MM.1S (cell line): ENCODE measurements at regions not wholly inside any gene's neighbourhood (a gene's known extent, or its start where the extent isn't known, plus 50 kb on each side); places are given as distances from the start of the nearest gene placed in this dataset.
A peak's percentile ranks its signal among the peaks of the same experiment; 100 is the strongest.

Source experiments
- DNase-seq: peaks from one replicate; pipeline ENCODE4 v3.0.0-alpha.2; 2015
- H2AFZ ChIP-seq: fragments of 300-600 bp; sonication (generic); 2 replicates; pipeline ENCODE4 v1.6.0; 2016; ENCODE audit warnings: antibody characterized with exemption, low read length
- H3F3A ChIP-seq: fragments of 300-600 bp; sonication (generic); 2 replicates; pipeline ENCODE4 v1.6.1; 2016; ENCODE audit warnings: mild to moderate bottlenecking, antibody characterized with exemption, low read length, moderate library complexity, mixed read lengths; ENCODE audit not compliant: insufficient read depth
- H3K27ac ChIP-seq: fragments of 300-600 bp; sonication (generic); 2 replicates; pipeline ENCODE4 v1.5.1; 2016; ENCODE audit warnings: mild to moderate bottlenecking, low read length
- H3K27me3 ChIP-seq: fragments of 300-600 bp; sonication (generic); replicated peaks from 2 replicates; pipeline ENCODE4 v1.6.0; 2016; ENCODE audit warnings: low read length; ENCODE audit not compliant: insufficient read depth
- H3K36me3 ChIP-seq: fragments of 300-600 bp; sonication (generic); replicated peaks from 2 replicates; pipeline ENCODE4 v1.6.1; 2016; ENCODE audit warnings: mild to moderate bottlenecking, low read length, mixed read lengths; ENCODE audit not compliant: insufficient read depth
- H3K4me1 ChIP-seq: fragments of 300-600 bp; sonication (generic); 2 replicates; pipeline ENCODE4 v1.6.1; 2016; ENCODE audit warnings: low read length, mixed read lengths
- H3K4me2 ChIP-seq: fragments of 300-600 bp; sonication (generic); 2 replicates; pipeline ENCODE4 v1.6.0; 2016; ENCODE audit warnings: low read depth, low read length
- H3K4me3 ChIP-seq: fragments of 300-600 bp; sonication (generic); 2 replicates; pipeline ENCODE4 v1.5.1; 2016; ENCODE audit warnings: low read length, mixed read lengths
- H3K79me2 ChIP-seq: fragments of 300-600 bp; sonication (generic); 2 replicates; pipeline ENCODE4 v1.6.1; 2016; ENCODE audit warnings: mixed run types, low read length, mixed read lengths
- H3K9ac ChIP-seq: fragments of 300-600 bp; sonication (generic); 2 replicates; pipeline ENCODE4 v1.6.1; 2016; ENCODE audit warnings: low read length, mixed read lengths
- H3K9me2 ChIP-seq: fragments of 300-600 bp; sonication (generic); replicated peaks from 2 replicates; pipeline ENCODE4 v1.6.1; 2016; ENCODE audit warnings: mild to moderate bottlenecking, low read length, mixed read lengths; ENCODE audit not compliant: insufficient read depth
- H3K9me3 ChIP-seq: fragments of 300-600 bp; sonication (generic); replicated peaks from 2 replicates; pipeline ENCODE4 v1.6.1; 2016; ENCODE audit warnings: mild to moderate bottlenecking, low read length, mixed read lengths; ENCODE audit not compliant: insufficient read depth
- H4K20me1 ChIP-seq: fragments of 300-600 bp; sonication (generic); 2 replicates; pipeline ENCODE4 v1.6.1; 2016; ENCODE audit warnings: mild to moderate bottlenecking, low read length, moderate library complexity, mixed read lengths; ENCODE audit not compliant: insufficient read depth
- CTCF ChIP-seq: fragments of 300-600 bp; sonication (generic); IDR thresholded peaks from 2 replicates; pipeline ENCODE4 v1.5.1; 2016; ENCODE audit warnings: antibody characterized with exemption, low read length, mixed read lengths
- EZH2 ChIP-seq: fragments of 300-600 bp; sonication (generic); optimal IDR thresholded peaks from 2 replicates; pipeline ENCODE3; 2017; ENCODE audit warnings: low read depth, mild to moderate bottlenecking, antibody characterized with exemption, low read length, mixed read lengths
- EZH2phosphoT487 ChIP-seq: fragments of 300-600 bp; sonication (generic); IDR thresholded peaks from 2 replicates; pipeline ENCODE4 v1.6.1; 2018; ENCODE audit warnings: antibody characterized with exemption, low read length

GRCh38 chr4:159015841-159016240, 87.0 kb upstream of the RAPGEF2 start:
- TF ChIP-seq EZH2 = no peak
- no peak for TF ChIP-seq EZH2phosphoT487
- no peak for TF ChIP-seq CTCF
- no peaks in the 10 kb centered on the region for H3K27me3 ChIP-seq
- no peak overlapping the region for H2AFZ ChIP-seq
- H3K36me3 ChIP-seq = no peaks in the 10 kb centered on the region
- no peak overlapping the region for H3K4me3 ChIP-seq
- peaks cover 9% of the 10 kb centered on the region for H3K4me1 ChIP-seq
- DNase-seq = no peak
- H3K9me3 ChIP-seq = no peaks in the 10 kb centered on the region
- H3F3A ChIP-seq = no peaks in the 10 kb centered on the region
- H3K4me2 ChIP-seq = peak overlapping the region; percentile 32
- H4K20me1 ChIP-seq = no peaks in the 10 kb centered on the region
- H3K27ac ChIP-seq = no peak overlapping the region
- no peaks in the 10 kb centered on the region for H3K79me2 ChIP-seq
- H3K9me2 ChIP-seq = no peaks in the 10 kb centered on the region
- no peak overlapping the region for H3K9ac ChIP-seq

GRCh38 chr4:159016593-159017024, 86.3 kb upstream of the RAPGEF2 start:
- Histone ChIP-seq H4K20me1 (no peaks in the 10 kb centered on the region), H3K36me3 (no peaks in the 10 kb centered on the region), H3K27ac (no peak overlapping the region), H2AFZ (no peak overlapping the region), H3K9me3 (no peaks in the 10 kb centered on the region), H3K9ac (no peak overlapping the region), H3K9me2 (no peaks in the 10 kb centered on the region), H3K4me1 (peaks cover 9% of the 10 kb centered on the region), H3K27me3 (no peaks in the 10 kb centered on the region), H3F3A (no peaks in the 10 kb centered on the region), H3K79me2 (no peaks in the 10 kb centered on the region), H3K4me2 (peak overlapping the region; percentile 32), H3K4me3 (no peak overlapping the region)
- TF ChIP-seq EZH2phosphoT487 = no peak
- TF ChIP-seq CTCF = peak; percentile 45
- TF ChIP-seq EZH2 = no peak
- peak; percentile 60 for DNase-seq

GRCh38 chr4:159017323-159018026, 85.4 kb upstream of the RAPGEF2 start:
- Histone ChIP-seq H3F3A (no peaks in the 10 kb centered on the region), H3K79me2 (no peaks in the 10 kb centered on the region), H3K36me3 (no peaks in the 10 kb centered on the region), H3K9me2 (no peaks in the 10 kb centered on the region), H3K9me3 (no peaks in the 10 kb centered on the region), H3K4me3 (no peak overlapping the region), H3K27me3 (no peaks in the 10 kb centered on the region), H3K4me2 (no peak overlapping the region), H3K27ac (no peak overlapping the region), H4K20me1 (no peaks in the 10 kb centered on the region), H3K9ac (no peak overlapping the region), H2AFZ (no peak overlapping the region), H3K4me1 (peaks cover 9% of the 10 kb centered on the region)
- DNase-seq = no peak
- TF ChIP-seq EZH2phosphoT487 = no peak
- no peak for TF ChIP-seq EZH2
- TF ChIP-seq CTCF = no peak
